NCI-H526 (cell line): ENCODE measurements at regions not wholly inside any gene's neighbourhood (a gene's known extent, or its start where the extent isn't known, plus 50 kb on each side); places are given as distances from the start of the nearest gene placed in this dataset.
"Not testable (repeated sequence)": the region's sequence is repeated elsewhere in the genome, so short reads cannot be mapped to it uniquely, and the experiment has no call there.

ENCODE experiments used
- DNase-seq, 2 experiments: peaks; one replicate each; lab custom pipeline; 2025; lab: John Stamatoyannopoulos, UW

- DNase-seq: not testable (repeated sequence)
These were observed 51.5 kb downstream of the PPIAL4A start for GRCh38 chr1:120941066-120941465.

DNA sequence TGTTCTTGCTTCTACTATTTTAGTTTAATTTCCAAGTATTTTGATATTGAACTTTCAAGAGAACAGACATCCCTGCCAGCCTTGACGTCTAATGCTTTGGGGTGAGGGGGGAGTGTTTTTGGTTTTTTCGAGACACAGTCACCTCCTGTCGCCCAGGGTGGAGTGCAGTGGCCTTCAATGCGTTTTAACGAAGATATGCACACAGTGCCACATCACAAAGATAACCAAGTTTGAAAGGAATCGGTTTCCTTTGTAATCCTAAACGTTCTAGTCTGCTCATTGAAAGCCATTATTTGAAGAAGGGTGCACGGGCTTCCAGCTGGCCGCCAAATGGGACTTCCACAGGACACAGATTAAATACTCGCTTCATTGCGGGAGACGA is 52.3 kb downstream of the PPIAL4A start:
- DNase-seq: not testable (repeated sequence)

- peak; percentile 85 to 95 for DNase-seq
These were observed 52.8 kb downstream of the PPIAL4A start for GRCh38 chr1:120942218-120942944.

GRCh38 chr1:120942945-120943319 is 53.4 kb downstream of the PPIAL4A start:
- not testable (repeated sequence) for DNase-seq

DNA sequence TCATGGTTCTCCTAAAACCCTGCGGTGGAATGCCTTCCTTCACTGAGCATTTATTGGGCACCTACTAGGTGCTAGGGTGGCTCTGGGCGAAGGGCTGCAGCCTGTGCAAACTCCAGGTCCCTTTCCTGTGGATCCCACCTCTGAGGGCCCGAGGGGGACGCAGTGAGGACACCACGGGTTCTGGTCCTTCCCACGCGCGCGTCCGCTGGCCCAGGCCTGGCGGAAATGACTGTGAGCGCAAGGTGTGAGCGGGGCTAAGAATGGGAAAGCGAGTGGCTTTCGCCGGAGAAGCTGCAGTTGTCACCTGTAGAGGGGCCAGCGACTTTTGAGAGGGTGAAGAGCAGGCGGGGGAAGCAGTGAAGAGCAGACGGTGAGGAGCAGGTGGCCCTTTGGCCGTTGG is 55.1 kb downstream of the PPIAL4A start:
- not testable (repeated sequence) for DNase-seq

- DNase-seq: not testable (repeated sequence)
These were observed 55.6 kb downstream of the PPIAL4A start for GRCh38 chr1:120945122-120945521.

DNA sequence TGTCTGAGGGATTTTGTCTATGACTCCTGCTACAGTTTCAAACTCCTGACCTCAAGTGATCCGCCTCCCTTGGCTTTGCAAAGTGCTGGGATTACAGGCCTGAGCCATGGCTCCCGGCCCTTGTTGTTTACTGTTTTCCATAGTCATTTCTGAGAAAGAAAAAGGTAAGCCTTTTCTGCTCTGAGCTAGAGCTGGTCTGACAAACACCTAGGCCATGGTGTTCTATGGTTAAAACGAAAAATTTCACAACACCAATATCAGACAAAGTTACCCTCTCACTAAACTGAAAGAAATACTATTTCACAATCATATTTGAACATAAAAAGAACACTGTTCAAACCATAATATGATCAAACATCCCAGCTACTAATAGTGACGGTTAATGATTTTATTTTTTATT is 57.5 kb downstream of the PPIAL4A start:
- not testable (repeated sequence) for DNase-seq

- not testable (repeated sequence) for DNase-seq
These were observed 60.2 kb downstream of the PPIAL4A start for GRCh38 chr1:120949724-120950123.

GRCh38 chr1:120950633-120951032 is 61.1 kb downstream of the PPIAL4A start:
- DNase-seq: not testable (repeated sequence)

DNA sequence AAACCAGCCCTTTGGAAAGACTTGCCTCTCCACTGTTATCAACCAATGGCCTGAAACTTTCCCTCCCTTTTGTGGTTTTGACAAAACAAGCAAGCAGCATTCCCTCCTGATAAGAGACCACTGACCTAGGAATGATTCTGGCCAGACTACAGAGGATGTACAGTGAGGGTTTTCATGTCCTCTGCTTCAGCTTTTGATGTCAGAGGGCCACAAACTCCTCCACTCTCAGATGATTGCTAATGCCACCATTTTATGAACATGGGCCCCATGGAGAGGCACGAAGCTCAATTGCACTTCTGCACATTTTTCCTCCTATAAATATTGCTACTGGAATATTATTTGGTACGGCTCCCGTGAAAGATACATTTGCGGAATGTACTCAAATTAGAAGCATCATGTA is 61.5 kb downstream of the PPIAL4A start:
- DNase-seq: not testable (repeated sequence)

- DNase-seq: peak in 1 of 2 experiments; percentile 8
These were observed 62.8 kb downstream of the PPIAL4A start for GRCh38 chr1:120952207-120952870.

DNA sequence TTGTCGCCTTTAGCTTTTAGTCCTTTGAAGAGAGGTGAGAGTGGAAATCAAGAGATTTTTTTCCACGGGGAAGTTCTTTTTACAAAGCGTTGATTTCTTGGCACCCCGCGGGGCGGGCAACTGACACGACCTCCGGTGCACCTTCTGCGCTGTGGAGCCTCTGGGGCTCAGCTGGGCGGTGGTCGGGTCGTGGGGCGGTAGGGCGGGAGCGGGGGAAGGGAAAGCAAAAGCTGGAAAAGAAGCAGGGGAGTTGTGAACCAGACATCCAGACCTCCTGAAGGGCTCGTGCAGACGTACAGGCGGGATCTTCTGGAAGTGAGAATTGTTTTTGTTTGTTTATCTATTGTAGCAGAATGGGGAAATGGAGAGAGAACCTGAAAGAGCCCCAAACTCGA is 63.3 kb downstream of the PPIAL4A start:
- DNase-seq: peak in 1 of 2 experiments; percentile 7

- DNase-seq: no peak
These were observed 65.2 kb downstream of the PPIAL4A start for GRCh38 chr1:120954736-120955135.

DNA sequence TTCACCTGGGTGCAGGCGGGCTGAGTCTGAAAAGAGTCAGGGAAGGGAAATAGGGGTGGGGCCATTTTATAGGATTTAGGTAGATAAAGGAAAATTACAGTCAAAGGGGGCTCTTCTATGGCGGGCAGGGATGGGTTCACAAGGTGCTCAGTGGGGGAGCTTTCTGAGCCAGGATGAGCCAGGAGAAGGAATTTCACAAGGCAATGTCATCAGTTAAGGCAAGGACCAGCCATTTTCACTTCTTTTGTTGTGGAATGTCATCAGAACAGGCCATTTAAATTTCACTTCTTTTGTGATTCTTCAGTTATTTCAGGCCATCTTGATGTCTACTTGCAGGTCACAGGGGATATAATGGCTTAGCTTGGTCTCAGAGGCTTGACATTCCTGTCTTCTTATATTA is 66.4 kb downstream of the PPIAL4A start:
- DNase-seq: not testable (repeated sequence)

GRCh38 chr1:120966018-120966417 is 76.4 kb downstream of the PPIAL4A start:
- not testable (repeated sequence) for DNase-seq

GRCh38 chr1:120972863-120973262 is 83.3 kb downstream of the PPIAL4A start:
- not testable (repeated sequence) for DNase-seq

DNA sequence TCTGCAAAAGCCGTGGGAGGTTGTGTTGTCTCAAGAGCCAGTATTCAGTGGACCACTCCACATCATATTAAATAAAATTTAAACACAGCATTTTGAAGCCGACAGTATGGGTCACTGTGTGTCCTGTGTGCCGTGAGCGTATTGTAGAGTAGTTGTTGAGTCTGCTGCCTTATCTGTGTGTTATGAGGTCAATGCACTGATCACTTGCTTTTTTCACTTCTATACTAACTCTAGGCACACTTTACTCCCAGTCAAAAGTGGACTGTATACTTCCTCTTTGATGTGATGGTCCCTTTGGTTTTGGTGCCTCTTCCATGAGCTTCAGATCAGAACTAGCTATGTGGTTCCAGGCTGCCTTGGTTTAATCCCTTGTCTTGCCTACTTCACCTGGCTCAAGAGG is 84.3 kb downstream of the PPIAL4A start:
- not testable (repeated sequence) for DNase-seq

DNA sequence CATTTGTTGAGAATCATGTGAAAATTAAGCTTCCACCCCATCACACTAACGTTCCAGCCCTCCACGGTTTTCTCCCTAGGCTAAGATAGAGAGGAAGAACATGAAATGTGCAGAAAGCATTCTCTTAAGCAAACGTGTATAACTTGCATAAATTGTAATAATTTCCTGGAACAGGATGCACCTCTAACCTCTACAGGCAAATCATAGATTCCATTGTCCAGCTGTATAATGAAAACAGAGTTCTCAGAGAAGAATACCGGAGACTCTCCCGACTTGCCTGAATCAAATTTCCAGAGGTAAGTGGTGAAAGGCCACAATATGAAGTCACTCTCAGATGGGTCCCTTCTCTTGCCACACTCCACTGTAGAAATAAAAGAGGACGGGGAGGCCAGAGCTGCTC is 87.7 kb downstream of the PPIAL4A start:
- DNase-seq: not testable (repeated sequence)

DNA sequence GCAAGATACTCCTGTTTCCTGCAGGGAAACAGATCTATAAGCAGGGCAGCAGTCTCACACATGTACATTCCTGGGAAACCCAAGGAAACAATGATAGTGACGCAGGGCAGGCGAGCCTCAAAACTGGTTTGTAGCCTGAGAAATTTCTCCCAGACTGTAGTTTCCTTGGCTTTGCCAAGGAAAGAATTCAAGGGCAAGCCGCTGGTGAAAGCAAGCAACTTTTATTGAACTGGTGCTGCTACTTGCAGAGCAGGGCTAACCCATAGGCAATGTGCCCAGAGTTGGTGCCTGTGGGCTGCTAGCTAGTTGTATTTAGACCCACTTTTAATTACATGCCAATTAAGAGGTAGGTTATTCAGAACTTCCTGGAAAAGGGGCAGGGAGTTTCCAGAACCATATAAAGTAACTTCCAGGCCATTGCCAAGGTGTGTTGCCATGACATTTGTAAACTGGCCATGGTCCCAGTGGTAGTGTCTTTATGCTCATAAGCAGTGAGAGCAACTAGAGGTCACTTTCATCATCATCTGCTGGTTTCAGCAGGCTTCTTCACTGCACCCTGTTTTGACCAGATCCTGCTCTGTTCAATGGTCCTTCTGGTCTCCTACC is 92.0 kb downstream of the PPIAL4A start:
- not testable (repeated sequence) for DNase-seq

GRCh38 chr1:120994614-120995013 is 105.0 kb downstream of the PPIAL4A start:
- DNase-seq: not testable (repeated sequence)

DNA sequence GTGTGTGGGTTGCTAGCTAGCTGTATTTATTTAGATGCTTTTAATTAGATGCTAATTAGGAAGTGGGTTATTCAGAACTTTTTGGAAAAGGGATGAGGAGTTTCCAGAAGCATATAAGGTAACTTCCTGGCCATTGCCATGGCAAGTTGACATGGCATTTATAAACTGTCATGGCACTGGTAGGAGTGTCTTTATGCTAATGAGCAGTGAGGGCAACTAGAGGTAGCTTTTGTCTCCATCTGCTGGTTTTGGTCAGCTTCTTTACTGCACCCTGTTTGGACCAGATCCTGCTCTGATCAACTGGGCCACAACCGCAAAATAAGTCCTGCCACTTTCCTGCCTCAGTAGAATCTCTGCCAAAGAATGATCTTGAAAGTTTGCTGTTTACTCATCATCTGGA is 105.5 kb downstream of the PPIAL4A start:
- not testable (repeated sequence) for DNase-seq

- DNase-seq: not testable (repeated sequence)
These were observed 111.6 kb downstream of the PPIAL4A start for GRCh38 chr1:121001090-121001726.
